ENCODE measurements at regions not wholly inside any gene's neighbourhood (a gene's known extent, or its start where the extent isn't known, plus 50 kb on each side); places are given as distances from the start of the nearest gene placed in this dataset.
"Not testable (repeated sequence)": the region's sequence is repeated elsewhere in the genome, so short reads cannot be mapped to it uniquely, and the experiment has no call there.

DNA sequence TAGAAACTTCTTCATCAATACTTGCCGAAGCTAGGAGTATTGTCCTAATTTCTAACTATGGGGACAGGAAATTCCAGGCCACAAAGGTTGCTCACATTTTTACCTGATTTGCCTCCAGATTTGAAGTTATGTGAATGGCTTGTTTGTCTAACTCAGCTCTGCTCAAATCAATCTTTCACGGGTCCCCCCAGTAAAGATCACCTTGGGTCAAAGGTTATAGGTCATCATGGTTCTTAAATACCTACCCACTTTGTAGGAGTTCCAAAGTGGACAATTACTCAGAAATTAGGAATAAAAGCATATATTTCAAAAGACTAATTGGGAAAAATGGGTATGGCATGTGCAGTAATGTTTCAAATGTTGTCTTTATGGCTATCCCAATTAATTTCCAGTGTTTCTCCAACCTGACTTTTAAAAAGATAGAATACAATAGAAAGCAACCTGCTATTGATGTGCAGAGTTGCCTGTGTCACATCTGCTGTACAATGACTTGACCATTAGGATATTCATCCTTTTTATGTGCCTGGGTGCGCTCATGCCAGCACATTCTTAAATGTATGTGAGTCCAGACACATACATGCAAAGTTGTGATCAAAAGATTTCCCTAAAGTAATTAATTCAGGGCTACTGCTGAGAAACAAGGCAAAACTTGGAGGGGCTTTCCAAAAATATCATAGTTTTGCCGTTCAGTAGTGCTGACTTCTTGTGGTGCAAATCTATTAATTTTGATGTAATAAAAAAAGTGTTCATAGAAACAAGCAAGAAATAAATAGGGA, 126.1 kb downstream of the MYCN start:
- Histone ChIP-seq H3K27ac (no peak overlapping the region), H3K27me3 (replicated peaks; ENCODE audit: insufficient read depth) (no peaks in the 10 kb centered on the region), H3K4me3 (no peak overlapping the region), H3K36me3 (no peaks in the 10 kb centered on the region), H3K4me1 (replicated peaks) (no peaks in the 10 kb centered on the region), H3K9me3 (no peaks in the 10 kb centered on the region)
- no peak for TF ChIP-seq POLR2AphosphoS5 (IDR thresholded peaks at IDR 0.05)
- no peak for TF ChIP-seq POLR2A (IDR thresholded peaks at IDR 0.05)
- 82% methylated on average over 4 of the region's 4 CpGs for WGBS
- no peak for DNase-seq (ENCODE audit: low spot score)
- intact Hi-C loops (cut with DNase I) = no loop called here

DNA sequence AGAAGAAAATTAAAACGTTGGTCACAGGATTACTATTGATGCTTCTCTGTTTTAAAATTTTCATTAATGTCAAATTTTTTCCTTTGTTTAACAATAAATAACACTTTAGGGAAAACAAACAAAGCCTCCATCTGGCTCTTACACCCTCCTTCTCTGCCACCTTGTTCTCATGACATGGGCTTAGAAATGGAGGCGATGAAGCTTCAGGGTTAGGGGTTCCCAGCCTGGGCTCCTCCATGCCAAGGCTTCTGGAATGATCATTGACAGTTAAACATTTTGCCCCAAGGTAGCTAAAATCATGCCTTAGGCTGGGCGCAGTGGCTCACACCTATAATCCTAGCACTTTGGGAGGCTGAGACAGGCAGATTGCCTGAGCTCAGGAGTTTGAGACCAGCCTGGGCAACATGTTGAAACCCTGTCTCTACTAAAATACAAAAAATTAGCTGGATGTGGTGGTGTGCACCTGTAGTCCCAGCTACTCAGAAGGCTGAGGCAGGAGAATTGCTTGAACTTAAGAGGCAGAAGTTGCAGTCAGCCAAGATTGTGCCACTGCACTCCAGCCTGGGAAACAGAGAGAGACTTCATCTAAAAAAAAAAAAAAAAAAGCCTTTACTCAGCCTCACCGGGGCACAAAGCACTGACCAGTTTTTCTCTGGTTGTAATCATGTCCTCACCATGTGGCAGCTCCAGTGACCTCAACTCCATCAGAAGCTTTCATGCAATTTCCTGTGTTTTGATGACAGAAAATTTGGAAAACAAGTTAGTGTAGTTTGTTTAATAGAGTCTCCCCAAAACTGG, 125.1 kb downstream of the MYCN start:
- intact Hi-C loops (cut with DNase I); H3K4me3 ChIP-seq; H3K27me3 ChIP-seq (replicated peaks; ENCODE audit: insufficient read depth); DNase-seq (ENCODE audit: low spot score); H3K36me3 ChIP-seq; H3K27ac ChIP-seq; H3K4me1 ChIP-seq (replicated peaks); H3K9me3 ChIP-seq: not testable (repeated sequence)
- WGBS = 69% methylated on average over 4 of the region's 4 CpGs

DNA sequence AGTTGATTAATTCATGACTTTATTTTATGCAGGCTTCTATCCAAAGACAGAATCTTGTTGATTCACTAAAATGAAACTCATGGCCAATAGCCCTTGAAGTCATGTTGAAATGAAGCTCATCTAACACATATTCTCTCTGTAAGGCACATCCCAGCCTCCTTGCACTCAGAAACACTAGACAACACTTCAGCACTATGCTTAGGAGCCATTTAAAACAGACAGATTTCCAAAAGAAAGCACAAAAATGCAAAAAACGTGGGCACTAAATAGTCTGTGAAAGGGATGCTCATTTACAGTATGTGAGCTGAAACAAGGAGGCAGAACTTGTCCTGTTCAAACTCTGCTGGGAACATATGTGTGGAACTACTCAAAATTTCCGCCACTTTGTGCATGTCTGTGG, 124.4 kb downstream of the MYCN start:
- no peaks in the 10 kb centered on the region for H3K9me3 ChIP-seq
- DNase-seq (ENCODE audit: low spot score) = no peak
- TF ChIP-seq CTCF (IDR thresholded peaks at IDR 0.05) (no peak), POLR2A (IDR thresholded peaks at IDR 0.05) (no peak), POLR2AphosphoS5 (IDR thresholded peaks at IDR 0.05) (no peak)
- H3K4me1 ChIP-seq (replicated peaks) = no peaks in the 10 kb centered on the region
- no peaks in the 10 kb centered on the region for H3K27me3 ChIP-seq (replicated peaks; ENCODE audit: insufficient read depth)
- H3K4me3 ChIP-seq = no peak overlapping the region
- intact Hi-C loops (cut with DNase I) = no loop called here
- WGBS = 77% methylated on average over 2 of the region's 2 CpGs
- H3K27ac ChIP-seq = no peak overlapping the region
- H3K36me3 ChIP-seq = no peaks in the 10 kb centered on the region

DNA sequence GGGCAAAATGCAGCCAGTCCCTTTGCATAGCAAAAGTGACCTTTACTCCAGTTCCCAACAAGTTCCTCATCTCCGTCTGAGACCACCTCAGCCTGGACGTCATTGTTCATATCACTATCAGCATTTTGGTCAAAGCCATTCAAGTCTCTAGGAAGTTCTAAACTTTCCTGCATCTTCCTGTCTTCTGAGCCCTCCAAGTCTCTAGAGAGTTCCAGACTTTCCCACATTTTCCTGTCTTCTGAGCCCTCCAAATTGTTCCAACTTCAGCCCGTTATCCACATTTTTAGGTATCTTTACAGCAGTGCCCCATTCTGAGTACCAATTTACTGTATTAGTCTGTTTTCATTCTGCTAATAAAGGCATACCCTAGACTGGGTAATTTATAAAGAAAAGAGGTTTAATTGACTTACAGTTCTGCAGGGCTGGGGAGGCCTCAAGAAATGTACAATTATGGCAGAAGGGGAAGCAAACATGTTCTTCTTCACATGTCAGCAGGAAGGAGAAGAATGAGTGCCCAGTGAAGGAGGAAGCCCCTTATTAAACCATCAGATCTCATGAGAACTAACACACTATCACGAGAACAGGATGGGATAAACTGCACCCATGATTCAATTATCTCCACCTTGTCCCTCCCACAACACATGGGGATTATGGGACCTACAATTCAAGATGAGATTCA, 123.7 kb downstream of the MYCN start:
- intact Hi-C loops (cut with DNase I) = no loop called here
- 94% methylated on average over 4 of the region's 4 CpGs for WGBS
- H3K9me3 ChIP-seq = no peaks in the 10 kb centered on the region
- TF ChIP-seq POLR2AphosphoS5 (IDR thresholded peaks at IDR 0.05) (no peak), CTCF (IDR thresholded peaks at IDR 0.05) (no peak), POLR2A (IDR thresholded peaks at IDR 0.05) (no peak)
- no peaks in the 10 kb centered on the region for H3K27me3 ChIP-seq (replicated peaks; ENCODE audit: insufficient read depth)
- H3K4me1 ChIP-seq (replicated peaks) = no peaks in the 10 kb centered on the region
- no peak overlapping the region for H3K27ac ChIP-seq
- no peak for DNase-seq (ENCODE audit: low spot score)
- H3K4me3 ChIP-seq = no peak overlapping the region
- no peaks in the 10 kb centered on the region for H3K36me3 ChIP-seq

DNA sequence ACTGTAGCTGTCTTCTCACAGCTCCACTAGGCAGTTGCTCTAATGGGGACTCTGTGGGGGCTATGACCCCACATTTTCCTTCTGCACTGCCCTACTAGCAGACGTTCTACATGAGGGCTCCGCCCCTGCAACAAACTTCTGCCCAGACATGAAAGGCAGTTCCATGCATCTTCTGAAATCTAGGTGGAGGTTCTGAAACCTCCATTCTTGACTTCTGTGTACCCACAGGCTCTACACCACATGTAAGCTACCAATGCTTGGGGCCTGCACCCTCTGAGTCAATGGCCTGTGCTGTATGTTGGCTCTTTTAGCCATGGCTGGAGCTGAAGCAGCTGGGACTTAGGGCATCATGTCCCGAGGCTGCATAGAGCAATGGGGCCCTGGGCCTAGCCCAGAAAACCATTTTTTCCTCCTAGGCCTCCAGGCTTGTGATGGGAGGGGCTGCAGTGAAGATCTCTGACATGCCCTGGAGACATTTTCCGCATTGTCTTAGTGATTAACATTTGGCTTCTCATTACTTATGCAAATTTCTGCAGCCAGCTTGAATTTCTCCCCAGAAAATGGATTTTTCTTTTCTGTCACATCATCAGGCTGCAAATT, 123.0 kb downstream of the MYCN start:
- Histone ChIP-seq H3K36me3 (no peaks in the 10 kb centered on the region), H3K27me3 (replicated peaks; ENCODE audit: insufficient read depth) (no peaks in the 10 kb centered on the region), H3K27ac (no peak overlapping the region), H3K9me3 (no peaks in the 10 kb centered on the region), H3K4me1 (replicated peaks) (no peaks in the 10 kb centered on the region), H3K4me3 (no peak overlapping the region)
- TF ChIP-seq POLR2A (IDR thresholded peaks at IDR 0.05) = no peak
- TF ChIP-seq CTCF (IDR thresholded peaks at IDR 0.05) = no peak
- TF ChIP-seq POLR2AphosphoS5 (IDR thresholded peaks at IDR 0.05) = no peak
- intact Hi-C loops (cut with DNase I) = no loop called here
- 77% methylated on average over 4 of the region's 4 CpGs for WGBS
- no peak for DNase-seq (ENCODE audit: low spot score)
